ENCODE measurements at regions not wholly inside any gene's neighbourhood (a gene's known extent, or its start where the extent isn't known, plus 50 kb on each side); places are given as distances from the start of the nearest gene placed in this dataset.

DNA sequence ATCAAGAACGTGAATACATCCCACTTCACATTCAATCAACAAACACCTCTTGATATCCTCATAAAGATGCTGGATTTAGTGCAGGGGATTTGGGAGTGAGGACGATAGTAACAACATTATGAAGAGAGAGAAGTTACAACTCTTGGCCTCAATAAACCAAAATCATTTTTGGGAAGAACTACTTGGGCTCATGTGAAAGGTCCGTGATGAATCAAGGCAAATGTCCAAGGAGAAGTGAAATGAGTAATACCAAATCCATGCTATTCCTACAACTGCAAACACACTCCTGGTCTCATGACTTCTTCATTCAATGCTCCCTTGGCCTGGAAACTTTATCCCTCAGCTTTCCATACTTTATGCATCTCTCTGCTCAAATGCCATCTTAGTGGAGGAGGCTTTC, 162.0 kb upstream of the LMNTD1 start:
- Histone ChIP-seq H3K36me3 (ENCODE audit: insufficient read depth, low read length) (no peaks in the 10 kb centered on the region), H3K27me3 (ENCODE audit: insufficient read depth, low read length) (no peaks in the 10 kb centered on the region), H3K4me2 (ENCODE audit: low read length) (no peak overlapping the region), H3K4me3 (ENCODE audit: insufficient read depth, low read depth, low read length) (no peak overlapping the region), H3K9me3 (ENCODE audit: insufficient read depth, low read depth, low read length) (peaks cover 7% of the 10 kb centered on the region), H3K79me2 (ENCODE audit: insufficient read depth, low read length) (no peaks in the 10 kb centered on the region), H2AFZ (ENCODE audit: low read depth, low read length) (no peak overlapping the region), H3K4me1 (ENCODE audit: insufficient read depth, low read length) (no peaks in the 10 kb centered on the region), H4K20me1 (ENCODE audit: insufficient read depth, low read length) (no peaks in the 10 kb centered on the region), H3K27ac (ENCODE audit: low read depth, low read length) (no peak overlapping the region), H3K9ac (ENCODE audit: low read length) (no peak overlapping the region)
- Mint-ChIP-seq H3K27me3 (ENCODE audit: low read depth, unreplicated experiment) (no peaks in the 10 kb centered on the region), H3K36me3 (ENCODE audit: low read depth, unreplicated experiment) (no peaks in the 10 kb centered on the region), H3K4me1 (ENCODE audit: low read depth, unreplicated experiment) (no peaks in the 10 kb centered on the region), H3K9me3 (ENCODE audit: unreplicated experiment) (peaks cover 6% of the 10 kb centered on the region), H3K27ac (ENCODE audit: unreplicated experiment) (no peak overlapping the region), H3K4me3 (ENCODE audit: unreplicated experiment) (no peak overlapping the region)
- FAIRE-seq (no peak), DNase-seq (ENCODE audit: low read depth) (no peak)
- TF ChIP-seq EZH2 (IDR thresholded peaks at IDR 0.05; ENCODE audit: insufficient read depth, low read length) (no peak), CTCF (IDR thresholded peaks at IDR 0.05; ENCODE audit: insufficient read depth, low read depth, low read length) (no peak)

DNA sequence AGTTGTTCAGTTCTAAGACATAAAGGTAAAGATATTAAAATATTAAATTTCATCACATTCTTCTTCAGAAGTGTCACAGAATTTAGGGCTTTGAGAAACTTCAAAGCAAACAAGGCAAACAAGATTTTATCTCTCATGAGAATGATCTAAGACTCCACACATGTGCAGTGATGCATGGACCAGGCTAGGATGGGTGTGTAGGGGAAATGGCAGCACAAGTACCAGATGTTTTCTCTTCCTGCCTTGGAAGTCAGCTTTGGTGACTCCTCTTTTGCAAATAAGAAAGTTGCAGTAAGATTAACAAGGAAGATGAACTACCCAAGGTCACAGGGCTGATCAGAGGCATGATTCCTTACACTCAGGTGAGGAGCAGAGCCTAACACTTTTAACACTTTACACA, 163.8 kb upstream of the LMNTD1 start:
- Mint-ChIP-seq H3K9me3 (ENCODE audit: unreplicated experiment) (peaks cover 2% of the 10 kb centered on the region), H3K27ac (ENCODE audit: unreplicated experiment) (no peak overlapping the region), H3K4me3 (ENCODE audit: unreplicated experiment) (no peak overlapping the region), H3K36me3 (ENCODE audit: low read depth, unreplicated experiment) (no peaks in the 10 kb centered on the region), H3K4me1 (ENCODE audit: low read depth, unreplicated experiment) (no peaks in the 10 kb centered on the region), H3K27me3 (ENCODE audit: low read depth, unreplicated experiment) (no peaks in the 10 kb centered on the region)
- H3K9me3 ChIP-seq (ENCODE audit: insufficient read depth, low read depth, low read length), result no peaks in the 10 kb centered on the region
- TF ChIP-seq EZH2 (IDR thresholded peaks at IDR 0.05; ENCODE audit: insufficient read depth, low read length) (no peak), CTCF (IDR thresholded peaks at IDR 0.05; ENCODE audit: insufficient read depth, low read depth, low read length) (no peak)
- no peak overlapping the region for H3K4me3 ChIP-seq (ENCODE audit: insufficient read depth, low read depth, low read length)
- no peak overlapping the region for H2AFZ ChIP-seq (ENCODE audit: low read depth, low read length)
- no peak overlapping the region for H3K4me2 ChIP-seq (ENCODE audit: low read length)
- H3K79me2 ChIP-seq (ENCODE audit: insufficient read depth, low read length), result no peaks in the 10 kb centered on the region
- no peak for DNase-seq (ENCODE audit: low read depth)
- peak; percentile 29 for FAIRE-seq
- no peak overlapping the region for H3K27ac ChIP-seq (ENCODE audit: low read depth, low read length)
- no peaks in the 10 kb centered on the region for H3K36me3 ChIP-seq (ENCODE audit: insufficient read depth, low read length)
- H3K4me1 ChIP-seq (ENCODE audit: insufficient read depth, low read length), result no peaks in the 10 kb centered on the region
- H3K9ac ChIP-seq (ENCODE audit: low read length), result no peak overlapping the region
- H4K20me1 ChIP-seq (ENCODE audit: insufficient read depth, low read length), result no peaks in the 10 kb centered on the region
- no peaks in the 10 kb centered on the region for H3K27me3 ChIP-seq (ENCODE audit: insufficient read depth, low read length)

DNA sequence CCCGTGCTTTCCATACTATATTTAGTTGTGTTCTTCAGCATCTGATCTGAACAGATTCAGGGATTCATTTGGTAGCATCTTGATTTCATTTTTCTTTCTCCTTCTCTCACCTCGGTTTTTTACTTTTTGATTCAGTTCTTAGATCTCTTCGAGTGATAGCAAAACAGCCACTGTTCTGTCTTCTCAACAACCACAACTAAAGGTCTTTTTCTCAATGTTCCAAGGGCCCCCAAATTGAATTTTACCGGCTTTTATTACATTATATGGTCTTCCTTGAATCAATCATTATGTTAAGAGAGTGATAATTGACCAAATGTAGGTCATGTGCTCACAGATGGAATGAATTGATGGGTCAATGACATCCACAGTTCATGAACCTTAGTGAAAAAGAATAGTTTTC, 164.5 kb upstream of the LMNTD1 start:
- no peaks in the 10 kb centered on the region for H3K36me3 ChIP-seq (ENCODE audit: insufficient read depth, low read length)
- Mint-ChIP-seq H3K4me1 (ENCODE audit: low read depth, unreplicated experiment) (no peaks in the 10 kb centered on the region), H3K9me3 (ENCODE audit: unreplicated experiment) (peaks cover under 1% of the 10 kb centered on the region), H3K4me3 (ENCODE audit: unreplicated experiment) (no peak overlapping the region), H3K27ac (ENCODE audit: unreplicated experiment) (no peak overlapping the region), H3K27me3 (ENCODE audit: low read depth, unreplicated experiment) (no peaks in the 10 kb centered on the region), H3K36me3 (ENCODE audit: low read depth, unreplicated experiment) (no peaks in the 10 kb centered on the region)
- H4K20me1 ChIP-seq (ENCODE audit: insufficient read depth, low read length), result no peaks in the 10 kb centered on the region
- H3K9me3 ChIP-seq (ENCODE audit: insufficient read depth, low read depth, low read length), result no peaks in the 10 kb centered on the region
- H3K4me3 ChIP-seq (ENCODE audit: insufficient read depth, low read depth, low read length), result no peak overlapping the region
- FAIRE-seq, result no peak
- H3K79me2 ChIP-seq (ENCODE audit: insufficient read depth, low read length), result no peaks in the 10 kb centered on the region
- H2AFZ ChIP-seq (ENCODE audit: low read depth, low read length), result no peak overlapping the region
- no peaks in the 10 kb centered on the region for H3K4me1 ChIP-seq (ENCODE audit: insufficient read depth, low read length)
- no peak overlapping the region for H3K4me2 ChIP-seq (ENCODE audit: low read length)
- H3K27ac ChIP-seq (ENCODE audit: low read depth, low read length), result no peak overlapping the region
- no peak overlapping the region for H3K9ac ChIP-seq (ENCODE audit: low read length)
- no peak for DNase-seq (ENCODE audit: low read depth)
- TF ChIP-seq CTCF (IDR thresholded peaks at IDR 0.05; ENCODE audit: insufficient read depth, low read depth, low read length), result no peak
- TF ChIP-seq EZH2 (IDR thresholded peaks at IDR 0.05; ENCODE audit: insufficient read depth, low read length), result no peak
- no peaks in the 10 kb centered on the region for H3K27me3 ChIP-seq (ENCODE audit: insufficient read depth, low read length)
